ENCODE measurements at regions not wholly inside any gene's neighbourhood (a gene's known extent, or its start where the extent isn't known, plus 50 kb on each side); places are given as distances from the start of the nearest gene placed in this dataset.

- Histone ChIP-seq H2BK5ac (ENCODE audit: low read depth, low read length) (no peak overlapping the region), H3K4me1 (replicated peaks in 1 of 4; ENCODE audit: control insufficient read depth in 3 of 4, insufficient read depth in 4 of 4, low read length in 3 of 4) (peaks cover 0 to 7% (median 0%) of the 10 kb centered on the region in 4 experiments; a peak in 1 of 7 replicates), H3K27ac (ENCODE audit: low read depth, low read length) (no peak overlapping the region), H3K4ac (replicated peaks; ENCODE audit: insufficient read length, low read depth, low read length) (no peak overlapping the region), H3K36me3 (ENCODE audit: control insufficient read depth in 2 of 4, insufficient read depth in 4 of 4, low read length in 3 of 4) (no peaks in the 10 kb centered on the region), H4K5ac (ENCODE audit: insufficient read length, low read depth, low read length) (no peak overlapping the region), H3K14ac (ENCODE audit: insufficient read length) (no peak overlapping the region), H2BK20ac (ENCODE audit: low read length) (no peak overlapping the region), H3K27me3 (replicated peaks in 1 of 4; ENCODE audit: control insufficient read depth in 3 of 4, extremely low read depth in 1 of 4, insufficient read depth in 3 of 4, low read length in 3 of 4) (no peaks in the 10 kb centered on the region), H4K20me1 (replicated peaks in 1 of 2; ENCODE audit: control insufficient read depth in 1 of 2, insufficient read depth in 2 of 2, low read length in 2 of 2) (no peaks in the 10 kb centered on the region), H4K8ac (ENCODE audit: extremely low read depth, insufficient read depth, low read length) (no peak overlapping the region), H3K4me2 (ENCODE audit: insufficient read depth in 1 of 2, low read depth in 2 of 2, low read length in 2 of 2) (no peak overlapping the region), H2BK120ac (replicated peaks; ENCODE audit: low read depth, low read length) (no peak overlapping the region), H2AFZ (ENCODE audit: low read length) (no peak overlapping the region), H3K9me3 (ENCODE audit: insufficient read depth in 2 of 2, low read depth in 1 of 2, low read length in 1 of 2) (no peaks in the 10 kb centered on the region), H2BK15ac (ENCODE audit: low read length) (no peak overlapping the region), H2BK12ac (ENCODE audit: low read depth, low read length) (no peak overlapping the region), H4K91ac (replicated peaks; ENCODE audit: insufficient read length, low read length) (no peak overlapping the region), H2AK5ac (ENCODE audit: low read depth, low read length) (no peak overlapping the region), H3K79me2 (ENCODE audit: control insufficient read depth in 1 of 2, insufficient read depth in 2 of 2, low read length in 2 of 2) (no peaks in the 10 kb centered on the region), H3K79me1 (ENCODE audit: low read depth, low read length) (no peaks in the 10 kb centered on the region), H3K23me2 (ENCODE audit: low read depth, low read length) (0 out of 2 replicates have a peak, but pooled peaks cover 2% of the 10 kb centered on the region), H3K18ac (ENCODE audit: extremely low read depth, low read length) (no peak overlapping the region), H3K9ac (replicated peaks in 1 of 4; ENCODE audit: extremely low read depth in 1 of 4, low read depth in 3 of 4, low read length in 3 of 4) (no peak overlapping the region), H3K56ac (replicated peaks; ENCODE audit: insufficient read length, low read depth, low read length) (no peak overlapping the region), H3K23ac (ENCODE audit: insufficient read length) (no peak overlapping the region), H3K4me3 (ENCODE audit: extremely low read depth in 1 of 4, insufficient read depth in 2 of 4, low read depth in 3 of 4, low read length in 4 of 4) (no peak overlapping the region)
- WGBS, 2 experiments (ENCODE audit: extremely low coverage in 1 of 2, insufficient coverage in 1 of 2, insufficient read length in 1 of 2, insufficient replicate concordance in 2 of 2, low coverage in 1 of 2, low lambda C conversion rate in 2 of 2, missing lambda C conversion rate in 1 of 2), result 91% methylated on average over 3 of the region's 3 CpGs; no CpG with 5 or more reads in 1 of the 2 experiments
- DNase-seq (ENCODE audit: low read depth in 1 of 2, low spot score in 2 of 2) (no peak), FAIRE-seq (no peak)
- TF ChIP-seq MAFK (IDR thresholded peaks at IDR 0.05; ENCODE audit: low read depth, low read length) (no peak), KDM5A (IDR thresholded peaks at IDR 0.05; ENCODE audit: low read length) (no peak), ZNF274 (IDR thresholded peaks at IDR 0.05; ENCODE audit: borderline replicate concordance, extremely low read depth, low read length) (no peak), POU5F1 (IDR thresholded peaks at IDR 0.05; ENCODE audit: low read depth, low read length) (no peak), TAF7 (optimal IDR thresholded peaks at IDR 0.05; ENCODE audit: borderline replicate concordance, low read depth, low read length) (no peak), ATF3 (IDR thresholded peaks at IDR 0.05; ENCODE audit: insufficient read depth, low read depth, low read length) (no peak), E2F6 (IDR thresholded peaks at IDR 0.05) (no peak), POLR2AphosphoS5 (IDR thresholded peaks at IDR 0.05; ENCODE audit: low read depth, low read length) (no peak), USF2 (IDR thresholded peaks at IDR 0.05; ENCODE audit: low read length) (no peak), YY1 (IDR thresholded peaks at IDR 0.05; ENCODE audit: low read depth, low read length) (no peak), SIN3A (conservative IDR thresholded peaks at IDR 0.05 in 1 of 2, IDR thresholded peaks at IDR 0.05 in 1 of 2; ENCODE audit: low read depth in 1 of 2, low read length in 2 of 2) (no peak), CTBP2 (IDR thresholded peaks at IDR 0.05; ENCODE audit: borderline replicate concordance, insufficient read depth, insufficient read length, low read length) (no peak)
- ChIA-PET CTCF (ENCODE audit: partially characterized antibody) (no interaction called here), POLR2A (ENCODE audit: partially characterized antibody) (no interaction called here)
Observed at GRCh38 chr17:13351046-13351445, 250.7 kb downstream of the HS3ST3A1 start.
